Testis (tissue), 2 donors: ENCODE measurements at regions not wholly inside any gene's neighbourhood (a gene's known extent, or its start where the extent isn't known, plus 50 kb on each side); places are given as distances from the start of the nearest gene placed in this dataset.

Source experiments
- POLR2A ChIP-seq: fragments of 450-650 bp; IDR thresholded peaks from one replicate; pipeline ENCODE4 v1.6.1; 2017; ENCODE audit warnings: antibody characterized with exemption, mild to moderate bottlenecking, moderate library complexity
- TF ChIP-seq, protein P1 (sequence below), 3 experiments: fragments of 450-650 bp in 2 of 3; fragments of 200-600 bp in 1 of 3; sonication (generic) in 1 of 3; IDR thresholded peaks; one replicate each; pipeline ENCODE4 v1.5.1; 2016 to 2019; ENCODE audit warnings: antibody characterized with exemption in 3 of 3, mild to moderate bottlenecking in 2 of 3, moderate library complexity in 1 of 3

DNA sequence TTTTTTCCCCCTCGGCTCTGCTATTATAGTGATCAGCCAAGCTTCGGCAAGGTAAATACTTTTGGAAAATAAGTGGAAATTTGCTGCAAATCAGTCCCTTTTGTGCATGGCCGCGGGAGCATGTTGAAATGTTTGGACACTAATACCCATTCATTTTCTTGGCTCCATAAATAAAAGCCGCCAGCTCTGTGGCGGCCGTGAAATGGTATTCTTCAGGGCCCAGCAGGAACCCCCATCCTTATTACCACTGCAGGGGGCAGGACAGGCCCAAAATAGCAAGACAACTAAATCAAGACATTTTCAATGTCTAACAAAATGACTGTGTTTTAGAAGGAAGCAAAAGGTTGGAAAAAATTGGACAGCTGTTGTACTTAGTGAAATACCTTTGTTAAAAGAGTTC lies 362.3 kb downstream of the NR2F2 start:
- TF ChIP-seq, protein P1, sequence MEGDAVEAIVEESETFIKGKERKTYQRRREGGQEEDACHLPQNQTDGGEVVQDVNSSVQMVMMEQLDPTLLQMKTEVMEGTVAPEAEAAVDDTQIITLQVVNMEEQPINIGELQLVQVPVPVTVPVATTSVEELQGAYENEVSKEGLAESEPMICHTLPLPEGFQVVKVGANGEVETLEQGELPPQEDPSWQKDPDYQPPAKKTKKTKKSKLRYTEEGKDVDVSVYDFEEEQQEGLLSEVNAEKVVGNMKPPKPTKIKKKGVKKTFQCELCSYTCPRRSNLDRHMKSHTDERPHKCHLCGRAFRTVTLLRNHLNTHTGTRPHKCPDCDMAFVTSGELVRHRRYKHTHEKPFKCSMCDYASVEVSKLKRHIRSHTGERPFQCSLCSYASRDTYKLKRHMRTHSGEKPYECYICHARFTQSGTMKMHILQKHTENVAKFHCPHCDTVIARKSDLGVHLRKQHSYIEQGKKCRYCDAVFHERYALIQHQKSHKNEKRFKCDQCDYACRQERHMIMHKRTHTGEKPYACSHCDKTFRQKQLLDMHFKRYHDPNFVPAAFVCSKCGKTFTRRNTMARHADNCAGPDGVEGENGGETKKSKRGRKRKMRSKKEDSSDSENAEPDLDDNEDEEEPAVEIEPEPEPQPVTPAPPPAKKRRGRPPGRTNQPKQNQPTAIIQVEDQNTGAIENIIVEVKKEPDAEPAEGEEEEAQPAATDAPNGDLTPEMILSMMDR (IDR thresholded peaks at IDR 0.05): no peak
- no peak for TF ChIP-seq POLR2A
